ENCODE measurements at regions not wholly inside any gene's neighbourhood (a gene's known extent, or its start where the extent isn't known, plus 50 kb on each side); places are given as distances from the start of the nearest gene placed in this dataset.

DNA sequence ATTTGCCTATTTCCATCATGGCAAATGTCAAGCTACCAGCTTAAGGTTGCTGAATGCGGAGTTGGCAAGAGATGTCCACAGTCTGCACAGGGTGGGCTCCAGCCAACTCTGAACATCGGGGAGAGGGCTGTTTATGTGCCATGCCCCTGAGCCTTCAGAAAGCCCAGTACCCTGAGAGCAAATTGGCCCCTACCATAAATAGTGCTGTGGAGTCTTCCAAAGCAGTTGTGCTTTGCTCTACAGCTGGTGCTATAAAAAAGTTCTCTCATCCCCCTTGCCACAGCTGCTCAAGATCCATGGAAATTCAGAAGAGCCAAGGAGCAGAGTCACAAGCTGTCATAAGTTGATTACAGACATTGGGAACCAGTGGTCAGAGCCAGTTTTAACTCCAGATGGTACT, 85.6 kb upstream of the CLDN14 start:
- TF ChIP-seq, protein P1, sequence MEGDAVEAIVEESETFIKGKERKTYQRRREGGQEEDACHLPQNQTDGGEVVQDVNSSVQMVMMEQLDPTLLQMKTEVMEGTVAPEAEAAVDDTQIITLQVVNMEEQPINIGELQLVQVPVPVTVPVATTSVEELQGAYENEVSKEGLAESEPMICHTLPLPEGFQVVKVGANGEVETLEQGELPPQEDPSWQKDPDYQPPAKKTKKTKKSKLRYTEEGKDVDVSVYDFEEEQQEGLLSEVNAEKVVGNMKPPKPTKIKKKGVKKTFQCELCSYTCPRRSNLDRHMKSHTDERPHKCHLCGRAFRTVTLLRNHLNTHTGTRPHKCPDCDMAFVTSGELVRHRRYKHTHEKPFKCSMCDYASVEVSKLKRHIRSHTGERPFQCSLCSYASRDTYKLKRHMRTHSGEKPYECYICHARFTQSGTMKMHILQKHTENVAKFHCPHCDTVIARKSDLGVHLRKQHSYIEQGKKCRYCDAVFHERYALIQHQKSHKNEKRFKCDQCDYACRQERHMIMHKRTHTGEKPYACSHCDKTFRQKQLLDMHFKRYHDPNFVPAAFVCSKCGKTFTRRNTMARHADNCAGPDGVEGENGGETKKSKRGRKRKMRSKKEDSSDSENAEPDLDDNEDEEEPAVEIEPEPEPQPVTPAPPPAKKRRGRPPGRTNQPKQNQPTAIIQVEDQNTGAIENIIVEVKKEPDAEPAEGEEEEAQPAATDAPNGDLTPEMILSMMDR (IDR thresholded peaks at IDR 0.05), result no peak
- no peak for TF ChIP-seq ZFX (IDR thresholded peaks at IDR 0.05; ENCODE audit: borderline replicate concordance)

Data from 22Rv1 (cell line).